ENCODE measurements at regions not wholly inside any gene's neighbourhood (a gene's known extent, or its start where the extent isn't known, plus 50 kb on each side); places are given as distances from the start of the nearest gene placed in this dataset.

- Histone ChIP-seq H2AFZ (ENCODE audit: low read depth, low read length, poor library complexity, severe bottlenecking) (no peak overlapping the region), H3K9ac (ENCODE audit: low read length) (no peak overlapping the region), H3K27ac (ENCODE audit: low read depth, low read length) (no peak overlapping the region), H3K4me3 (replicated peaks in 1 of 2; ENCODE audit: low read depth in 1 of 2, low read length in 2 of 2) (no peak overlapping the region), H3K4me1 (ENCODE audit: control insufficient read depth in 1 of 2, insufficient read depth in 2 of 2, low read length in 2 of 2) (no peaks in the 10 kb centered on the region), H3K9me2 (ENCODE audit: insufficient read depth) (no peaks in the 10 kb centered on the region), H3K36me3 (ENCODE audit: control insufficient read depth in 1 of 2, insufficient read depth in 2 of 2, low read length in 2 of 2) (no peaks in the 10 kb centered on the region), H4K20me1 (ENCODE audit: insufficient read depth) (no peaks in the 10 kb centered on the region), H3K79me2 (ENCODE audit: insufficient read depth, low read length) (no peaks in the 10 kb centered on the region), H3K27me3 (ENCODE audit: insufficient read depth, low read length) (no peaks in the 10 kb centered on the region), H3K4me2 (ENCODE audit: low read length) (no peak overlapping the region), H3K9me3 (ENCODE audit: control insufficient read depth in 1 of 2, insufficient read depth in 1 of 2, low read depth in 1 of 2, low read length in 2 of 2) (no peaks in the 10 kb centered on the region; a peak in 1 of 4 replicates)
- RAD21 ChIA-PET (ENCODE audit: low non-redundant PET in 1 of 2, low total read pairs in 2 of 2, uncharacterized antibody in 2 of 2, unreplicated experiment in 2 of 2): no interaction called here
- BruUV-seq (replicated peaks): no TSS peak
- intact Hi-C loops (cut with micrococcal nuclease): no loop called here
- POLR2A ChIA-PET: no interaction called here
- DNase-seq (ENCODE audit: low read depth, low spot score) (no peak), ATAC-seq (no peak)
- TF ChIP-seq SRF (IDR thresholded peaks at IDR 0.05; ENCODE audit: low read depth) (no peak), REST (IDR thresholded peaks at IDR 0.05; ENCODE audit: low read depth) (no peak), RAD21 (IDR thresholded peaks at IDR 0.05; ENCODE audit: low read depth) (no peak), POLR2AphosphoS5 (IDR thresholded peaks at IDR 0.05; ENCODE audit: low read depth, low read length) (no peak), MAX (IDR thresholded peaks at IDR 0.05) (no peak), EZH2phosphoT487 (IDR thresholded peaks at IDR 0.05; ENCODE audit: borderline replicate concordance) (no peak), EGR1 (IDR thresholded peaks at IDR 0.05; ENCODE audit: low read depth) (no peak)
- TF ChIP-seq, protein P1, sequence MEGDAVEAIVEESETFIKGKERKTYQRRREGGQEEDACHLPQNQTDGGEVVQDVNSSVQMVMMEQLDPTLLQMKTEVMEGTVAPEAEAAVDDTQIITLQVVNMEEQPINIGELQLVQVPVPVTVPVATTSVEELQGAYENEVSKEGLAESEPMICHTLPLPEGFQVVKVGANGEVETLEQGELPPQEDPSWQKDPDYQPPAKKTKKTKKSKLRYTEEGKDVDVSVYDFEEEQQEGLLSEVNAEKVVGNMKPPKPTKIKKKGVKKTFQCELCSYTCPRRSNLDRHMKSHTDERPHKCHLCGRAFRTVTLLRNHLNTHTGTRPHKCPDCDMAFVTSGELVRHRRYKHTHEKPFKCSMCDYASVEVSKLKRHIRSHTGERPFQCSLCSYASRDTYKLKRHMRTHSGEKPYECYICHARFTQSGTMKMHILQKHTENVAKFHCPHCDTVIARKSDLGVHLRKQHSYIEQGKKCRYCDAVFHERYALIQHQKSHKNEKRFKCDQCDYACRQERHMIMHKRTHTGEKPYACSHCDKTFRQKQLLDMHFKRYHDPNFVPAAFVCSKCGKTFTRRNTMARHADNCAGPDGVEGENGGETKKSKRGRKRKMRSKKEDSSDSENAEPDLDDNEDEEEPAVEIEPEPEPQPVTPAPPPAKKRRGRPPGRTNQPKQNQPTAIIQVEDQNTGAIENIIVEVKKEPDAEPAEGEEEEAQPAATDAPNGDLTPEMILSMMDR (IDR thresholded peaks at IDR 0.05 in 2 of 3, conservative IDR thresholded peaks at IDR 0.05 in 1 of 3; ENCODE audit: borderline replicate concordance in 1 of 3, insufficient read depth in 1 of 3, low read depth in 2 of 3, low read length in 2 of 3): no peak
- CTCF ChIA-PET: no interaction called here
Measured at GRCh38 chr10:129028451-129028850, 438.6 kb upstream of the MGMT start.
